ENCODE measurements at regions not wholly inside any gene's neighbourhood (a gene's known extent, or its start where the extent isn't known, plus 50 kb on each side); places are given as distances from the start of the nearest gene placed in this dataset.

DNA sequence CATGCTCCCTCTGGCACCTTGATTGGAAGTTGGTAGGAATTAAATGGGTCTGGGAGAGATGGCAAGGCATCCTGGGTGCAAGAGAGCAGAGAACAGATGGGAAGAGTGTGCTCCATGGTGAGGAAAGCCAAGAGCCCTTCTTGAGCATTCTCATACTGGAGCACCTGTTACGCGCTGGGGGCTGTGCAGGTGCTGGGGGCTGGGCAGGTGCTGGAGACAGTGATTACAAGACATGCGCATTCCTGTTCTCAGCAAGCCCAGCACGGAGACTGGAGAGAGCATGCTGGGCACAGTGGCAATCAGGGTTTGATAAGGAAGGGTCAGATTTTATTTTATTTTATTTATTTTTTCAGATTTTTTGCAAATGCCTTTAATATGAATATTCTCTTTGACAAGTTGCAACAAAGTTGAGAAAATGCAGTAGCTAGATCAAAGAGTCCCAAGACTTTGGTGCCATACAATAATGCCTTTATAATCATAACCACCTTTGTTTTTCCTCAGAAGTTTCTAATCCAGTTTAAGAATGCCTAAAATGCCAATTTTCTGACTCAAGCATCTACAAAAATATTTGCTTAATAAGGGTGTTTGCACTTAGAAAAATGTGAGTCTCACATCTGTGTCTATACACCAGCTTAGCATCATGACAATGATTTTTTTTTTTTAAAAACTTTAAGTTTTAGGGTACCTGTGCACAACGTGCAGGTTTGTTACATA, 193.3 kb downstream of the RNF152 start:
- TF ChIP-seq, protein P1, sequence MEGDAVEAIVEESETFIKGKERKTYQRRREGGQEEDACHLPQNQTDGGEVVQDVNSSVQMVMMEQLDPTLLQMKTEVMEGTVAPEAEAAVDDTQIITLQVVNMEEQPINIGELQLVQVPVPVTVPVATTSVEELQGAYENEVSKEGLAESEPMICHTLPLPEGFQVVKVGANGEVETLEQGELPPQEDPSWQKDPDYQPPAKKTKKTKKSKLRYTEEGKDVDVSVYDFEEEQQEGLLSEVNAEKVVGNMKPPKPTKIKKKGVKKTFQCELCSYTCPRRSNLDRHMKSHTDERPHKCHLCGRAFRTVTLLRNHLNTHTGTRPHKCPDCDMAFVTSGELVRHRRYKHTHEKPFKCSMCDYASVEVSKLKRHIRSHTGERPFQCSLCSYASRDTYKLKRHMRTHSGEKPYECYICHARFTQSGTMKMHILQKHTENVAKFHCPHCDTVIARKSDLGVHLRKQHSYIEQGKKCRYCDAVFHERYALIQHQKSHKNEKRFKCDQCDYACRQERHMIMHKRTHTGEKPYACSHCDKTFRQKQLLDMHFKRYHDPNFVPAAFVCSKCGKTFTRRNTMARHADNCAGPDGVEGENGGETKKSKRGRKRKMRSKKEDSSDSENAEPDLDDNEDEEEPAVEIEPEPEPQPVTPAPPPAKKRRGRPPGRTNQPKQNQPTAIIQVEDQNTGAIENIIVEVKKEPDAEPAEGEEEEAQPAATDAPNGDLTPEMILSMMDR (conservative IDR thresholded peaks at IDR 0.05; ENCODE audit: low read depth, low read length): no peak
- DNase-seq (ENCODE audit: low read depth): peak; percentile 7
- no peak overlapping the region for H3K4me3 ChIP-seq (ENCODE audit: low read depth, low read length)

DNA sequence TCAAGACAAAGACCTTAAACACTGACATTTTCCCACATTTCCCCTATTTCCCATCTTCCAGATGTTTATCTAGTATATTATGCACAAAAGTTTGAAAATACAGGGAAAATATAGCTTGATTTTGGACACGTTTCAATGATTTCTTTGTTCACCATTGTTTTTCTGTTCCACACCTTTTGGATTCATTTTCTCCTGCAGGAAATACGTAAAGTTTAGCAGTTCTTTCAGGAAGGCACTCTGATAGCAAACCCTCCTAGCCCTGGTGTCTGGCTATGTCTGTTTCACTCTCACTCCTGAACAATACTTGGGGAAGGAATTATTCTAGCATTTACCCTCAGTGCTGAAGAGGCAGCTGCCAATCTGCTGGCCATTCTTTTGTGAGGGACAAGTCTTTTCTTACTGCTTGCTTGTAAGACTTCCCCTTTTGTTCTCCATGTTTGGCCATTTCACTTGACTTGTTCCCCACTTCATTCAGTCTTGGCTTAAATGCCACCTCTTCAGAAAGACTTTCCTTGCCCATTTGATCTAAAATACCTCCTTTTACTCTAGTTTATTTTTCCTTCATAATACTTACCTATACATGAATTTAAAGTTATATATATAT, 195.4 kb downstream of the RNF152 start:
- no peak for DNase-seq (ENCODE audit: low read depth)
- H3K4me3 ChIP-seq (ENCODE audit: low read depth, low read length): no peak overlapping the region
- TF ChIP-seq, protein P1 (conservative IDR thresholded peaks at IDR 0.05; ENCODE audit: low read depth, low read length): no peak

DNA sequence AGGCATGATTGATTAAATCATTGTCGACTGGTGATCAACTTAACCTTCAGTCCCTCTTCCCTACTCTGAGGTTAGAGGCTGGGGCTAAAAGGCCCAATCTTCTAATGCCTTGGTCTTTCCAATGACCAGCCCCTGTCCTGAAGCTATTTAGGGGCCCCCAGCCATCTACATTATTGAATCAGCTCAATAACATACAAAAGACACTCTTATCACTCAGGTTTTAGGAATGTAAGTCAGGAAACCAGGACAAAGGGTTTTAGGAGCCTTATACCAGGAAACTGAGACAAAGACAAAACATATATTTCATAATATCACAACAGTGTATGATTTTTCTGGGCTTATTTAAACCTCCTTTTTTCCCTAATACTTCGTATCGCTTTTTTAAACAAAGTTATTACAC, 198.6 kb downstream of the RNF152 start:
- H3K4me3 ChIP-seq (ENCODE audit: low read depth, low read length): no peak overlapping the region
- TF ChIP-seq, protein P1 (conservative IDR thresholded peaks at IDR 0.05; ENCODE audit: low read depth, low read length): no peak
- DNase-seq (ENCODE audit: low read depth): no peak

DNA sequence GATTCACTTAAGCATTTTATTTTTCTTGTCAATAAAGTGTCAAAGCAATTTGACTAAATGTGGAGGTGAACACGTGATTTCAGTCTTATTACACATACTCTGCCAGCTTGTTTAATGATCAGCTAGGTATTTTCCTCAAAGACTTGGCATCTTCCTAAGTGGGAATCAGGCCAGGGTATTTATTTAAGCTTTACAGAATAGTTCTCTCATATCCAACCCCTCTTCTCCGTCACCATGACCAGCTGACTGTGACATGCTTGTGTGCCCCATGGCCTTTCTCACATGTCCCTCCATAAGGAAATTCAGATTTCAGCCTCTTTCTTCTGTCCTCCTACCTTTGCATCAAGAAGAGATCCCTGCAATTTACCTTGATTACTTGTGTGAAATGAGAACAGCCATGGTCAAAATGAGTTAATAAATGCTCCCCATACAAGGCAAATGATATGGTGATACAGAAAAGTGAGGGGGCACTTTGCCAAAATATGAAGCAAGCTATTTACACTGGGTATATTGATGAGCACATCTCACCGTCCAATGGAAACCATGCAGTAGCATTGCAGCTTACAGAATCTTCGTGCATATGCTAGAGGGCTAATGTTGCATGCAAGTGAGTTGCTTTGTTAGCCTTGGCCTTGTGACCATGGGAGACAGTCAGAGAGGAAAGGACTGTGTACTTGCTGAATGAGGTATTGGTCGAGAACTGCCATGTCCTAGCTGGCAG, 202.2 kb downstream of the RNF152 start:
- no peak for DNase-seq (ENCODE audit: low read depth)
- TF ChIP-seq, protein P1 (conservative IDR thresholded peaks at IDR 0.05; ENCODE audit: low read depth, low read length): no peak
- H3K4me3 ChIP-seq (ENCODE audit: low read depth, low read length): no peak overlapping the region

DNA sequence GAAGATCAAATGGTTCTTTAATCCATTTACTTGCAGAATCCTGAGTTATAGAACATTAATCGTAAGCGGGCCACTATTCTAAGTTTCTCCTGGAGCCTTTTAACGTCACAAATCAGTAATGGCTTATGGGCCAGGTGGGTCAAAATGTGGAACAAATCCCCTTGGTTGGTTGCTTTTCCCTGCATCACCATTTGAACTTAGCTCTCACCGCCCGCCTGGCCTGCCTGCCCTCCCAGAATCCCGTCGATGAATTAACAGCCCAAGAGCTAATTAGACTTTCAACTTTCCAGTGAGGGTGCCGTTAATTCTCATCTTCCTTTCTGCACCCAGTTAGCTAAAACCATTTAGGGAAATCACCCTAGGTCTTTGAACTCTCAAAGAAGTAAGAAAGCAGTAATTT, 205.5 kb downstream of the RNF152 start:
- no peak for DNase-seq (ENCODE audit: low read depth)
- no peak overlapping the region for H3K4me3 ChIP-seq (ENCODE audit: low read depth, low read length)
- TF ChIP-seq, protein P1 (conservative IDR thresholded peaks at IDR 0.05; ENCODE audit: low read depth, low read length): no peak

DNA sequence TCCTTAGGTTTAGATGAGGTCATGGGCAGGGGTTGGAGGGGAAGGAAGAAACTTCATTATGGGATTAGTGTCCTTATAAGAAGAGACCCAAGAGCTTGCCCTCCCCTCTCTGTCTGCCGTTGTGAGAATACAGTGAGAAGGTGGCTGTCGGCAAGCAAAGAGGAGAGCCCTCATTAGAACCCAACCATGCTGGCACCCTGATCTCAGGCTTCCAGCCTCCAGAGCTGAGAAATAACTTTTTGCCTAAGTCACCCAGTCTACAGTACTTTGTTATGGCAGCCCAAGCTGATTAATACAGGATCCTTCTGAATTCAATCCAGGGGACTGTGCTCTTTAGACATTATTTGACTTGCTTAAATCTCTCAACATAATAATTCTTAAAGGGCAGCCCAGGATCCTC, 209.0 kb downstream of the RNF152 start:
- no peak for DNase-seq (ENCODE audit: low read depth)
- H3K4me3 ChIP-seq (ENCODE audit: low read depth, low read length): no peak overlapping the region
- TF ChIP-seq, protein P1 (conservative IDR thresholded peaks at IDR 0.05; ENCODE audit: low read depth, low read length): no peak
